B cell (primary cell): ENCODE measurements at regions not wholly inside any gene's neighbourhood (a gene's known extent, or its start where the extent isn't known, plus 50 kb on each side); places are given as distances from the start of the nearest gene placed in this dataset.

Experiments
- CTCF ChIP-seq: fragments of 200-600 bp; IDR thresholded peaks from one replicate; pipeline ENCODE4 v1.8.0; 2022; ENCODE audit warnings: antibody characterized with exemption, mild to moderate bottlenecking
- EZH2 ChIP-seq: IDR thresholded peaks from 2 replicates; pipeline ENCODE4 v1.6.1; 2012; ENCODE audit warnings: borderline replicate concordance, low read depth, mild to moderate bottlenecking, moderate library complexity, low read length; ENCODE audit not compliant: insufficient read depth, poor library complexity, severe bottlenecking

DNA sequence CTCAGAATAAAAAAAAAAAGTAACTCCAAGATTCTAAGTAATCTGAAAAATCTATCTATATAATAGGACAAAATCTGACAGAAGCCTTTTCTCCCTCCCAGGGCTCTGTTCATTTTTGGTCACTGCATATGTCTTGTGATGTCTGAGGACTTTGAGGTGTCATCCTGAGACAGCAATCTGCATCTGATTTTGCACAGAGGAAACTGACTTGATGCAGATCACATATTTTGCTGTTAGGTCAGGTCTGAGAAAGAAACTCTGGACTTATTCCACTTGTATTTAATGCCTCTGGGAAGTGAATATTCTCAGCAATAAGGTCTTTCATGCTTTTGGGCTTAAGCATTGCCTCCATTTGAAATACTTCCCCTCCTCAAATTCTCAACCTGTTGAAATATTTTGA lies 295.2 kb upstream of the THBS1 start:
- no peak for TF ChIP-seq CTCF
- no peak for TF ChIP-seq EZH2
